MM.1S (cell line): ENCODE measurements at regions not wholly inside any gene's neighbourhood (a gene's known extent, or its start where the extent isn't known, plus 50 kb on each side); places are given as distances from the start of the nearest gene placed in this dataset.

ENCODE experiments used
- EZH2 ChIP-seq: fragments of 300-600 bp; sonication (generic); optimal IDR thresholded peaks from 2 replicates; pipeline ENCODE3; 2017; ENCODE audit warnings: low read depth, mild to moderate bottlenecking, antibody characterized with exemption, low read length, mixed read lengths
- EZH2phosphoT487 ChIP-seq: fragments of 300-600 bp; sonication (generic); IDR thresholded peaks from 2 replicates; pipeline ENCODE4 v1.6.1; 2018; ENCODE audit warnings: antibody characterized with exemption, low read length
- TF ChIP-seq, protein P1 (sequence below): fragments of 300-600 bp; sonication (generic); IDR thresholded peaks from 2 replicates; pipeline ENCODE4 v1.5.1; 2016; ENCODE audit warnings: antibody characterized with exemption, low read length, mixed read lengths

DNA sequence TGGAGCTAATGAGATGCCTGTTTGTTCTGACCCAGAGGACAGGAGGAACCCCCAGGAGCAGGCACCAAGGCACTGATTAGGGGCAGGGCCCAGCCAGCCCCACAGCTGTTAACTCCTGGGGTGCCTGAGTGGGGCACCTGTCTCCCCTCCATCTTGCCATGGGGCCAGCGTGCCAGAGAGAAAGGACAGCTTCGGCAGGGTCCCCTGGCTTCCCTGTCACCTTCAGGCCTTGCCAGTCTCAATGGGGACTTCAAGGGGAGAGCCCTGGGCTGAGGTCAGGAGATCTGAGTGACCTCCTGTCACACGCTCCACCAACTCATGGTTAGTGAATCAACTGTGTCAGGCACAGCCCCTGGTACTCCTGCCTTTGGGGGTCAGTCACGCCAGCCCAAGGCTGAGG is 152.7 kb upstream of the MVB12B start:
- TF ChIP-seq, protein P1, sequence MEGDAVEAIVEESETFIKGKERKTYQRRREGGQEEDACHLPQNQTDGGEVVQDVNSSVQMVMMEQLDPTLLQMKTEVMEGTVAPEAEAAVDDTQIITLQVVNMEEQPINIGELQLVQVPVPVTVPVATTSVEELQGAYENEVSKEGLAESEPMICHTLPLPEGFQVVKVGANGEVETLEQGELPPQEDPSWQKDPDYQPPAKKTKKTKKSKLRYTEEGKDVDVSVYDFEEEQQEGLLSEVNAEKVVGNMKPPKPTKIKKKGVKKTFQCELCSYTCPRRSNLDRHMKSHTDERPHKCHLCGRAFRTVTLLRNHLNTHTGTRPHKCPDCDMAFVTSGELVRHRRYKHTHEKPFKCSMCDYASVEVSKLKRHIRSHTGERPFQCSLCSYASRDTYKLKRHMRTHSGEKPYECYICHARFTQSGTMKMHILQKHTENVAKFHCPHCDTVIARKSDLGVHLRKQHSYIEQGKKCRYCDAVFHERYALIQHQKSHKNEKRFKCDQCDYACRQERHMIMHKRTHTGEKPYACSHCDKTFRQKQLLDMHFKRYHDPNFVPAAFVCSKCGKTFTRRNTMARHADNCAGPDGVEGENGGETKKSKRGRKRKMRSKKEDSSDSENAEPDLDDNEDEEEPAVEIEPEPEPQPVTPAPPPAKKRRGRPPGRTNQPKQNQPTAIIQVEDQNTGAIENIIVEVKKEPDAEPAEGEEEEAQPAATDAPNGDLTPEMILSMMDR, result no peak
- TF ChIP-seq EZH2 (no peak), EZH2phosphoT487 (no peak)
